ENCODE measurements at regions not wholly inside any gene's neighbourhood (a gene's known extent, or its start where the extent isn't known, plus 50 kb on each side); places are given as distances from the start of the nearest gene placed in this dataset.

DNA sequence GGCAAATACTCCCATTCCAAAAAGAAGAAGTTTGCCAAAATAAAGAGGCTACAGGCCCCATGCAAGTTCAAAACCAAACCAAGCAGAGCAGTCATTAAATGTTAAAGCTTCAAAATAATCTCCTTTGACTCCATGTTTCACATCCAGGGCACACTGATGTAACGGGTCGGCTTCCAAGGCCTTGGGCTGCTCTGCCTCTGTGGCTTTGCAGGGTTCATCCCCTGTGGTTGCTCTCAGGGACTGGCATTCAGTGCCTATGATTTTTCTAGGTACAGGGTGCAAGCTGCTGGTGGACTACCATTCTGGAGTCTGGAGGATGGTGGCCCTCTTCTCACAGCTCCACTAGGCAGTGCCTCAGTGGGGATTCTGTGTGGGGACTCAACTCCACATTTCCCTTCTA, 971.6 kb upstream of the MBL2 start:
- POLR2A ChIA-PET (ENCODE audit: unreplicated experiment): no interaction called here
- Histone ChIP-seq H4K20me1 (ENCODE audit: insufficient read depth) (no peaks in the 10 kb centered on the region), H3K4me2 (no peak overlapping the region), H3K79me2 (ENCODE audit: low read depth) (no peaks in the 10 kb centered on the region), H3K27ac (no peak overlapping the region), H2AFZ (no peak overlapping the region), H3K9me3 (ENCODE audit: insufficient read depth, low read depth) (no peaks in the 10 kb centered on the region), H3K27me3 (ENCODE audit: insufficient read depth, low read depth) (no peaks in the 10 kb centered on the region), H3K9me2 (ENCODE audit: insufficient read depth) (no peaks in the 10 kb centered on the region), H3F3A (ENCODE audit: insufficient read depth, low read depth) (no peaks in the 10 kb centered on the region), H3K4me3 (no peak overlapping the region), H3K36me3 (ENCODE audit: low read depth) (no peaks in the 10 kb centered on the region), H3K4me1 (replicated peaks; ENCODE audit: insufficient read depth) (no peaks in the 10 kb centered on the region)
- CTCF ChIA-PET: no interaction called here
- TF ChIP-seq EZH2 (IDR thresholded peaks at IDR 0.05; ENCODE audit: low read depth) (no peak), CTCF (conservative IDR thresholded peaks at IDR 0.05) (no peak)
- intact Hi-C loops (cut with micrococcal nuclease; ENCODE audit: unreplicated experiment): no loop called here
- BruUV-seq (replicated peaks): no TSS peak
- DNase-seq: no peak

- H3K4me3 ChIP-seq: no peak overlapping the region
- DNase-seq: no peak
- H4K20me1 ChIP-seq (ENCODE audit: insufficient read depth): no peaks in the 10 kb centered on the region
- H3F3A ChIP-seq (ENCODE audit: insufficient read depth, low read depth): no peaks in the 10 kb centered on the region
- H3K79me2 ChIP-seq (ENCODE audit: low read depth): no peaks in the 10 kb centered on the region
- no peak overlapping the region for H3K27ac ChIP-seq
- no peak overlapping the region for H3K4me2 ChIP-seq
- H3K4me1 ChIP-seq (replicated peaks; ENCODE audit: insufficient read depth): no peaks in the 10 kb centered on the region
- TF ChIP-seq CTCF (conservative IDR thresholded peaks at IDR 0.05): no peak
- TF ChIP-seq EZH2 (IDR thresholded peaks at IDR 0.05; ENCODE audit: low read depth): no peak
- BruUV-seq (replicated peaks): no TSS peak
- H2AFZ ChIP-seq: no peak overlapping the region
- intact Hi-C loops (cut with micrococcal nuclease; ENCODE audit: unreplicated experiment): no loop called here
- POLR2A ChIA-PET (ENCODE audit: unreplicated experiment): no interaction called here
- H3K27me3 ChIP-seq (ENCODE audit: insufficient read depth, low read depth): no peaks in the 10 kb centered on the region
- H3K9me3 ChIP-seq (ENCODE audit: insufficient read depth, low read depth): no peaks in the 10 kb centered on the region
- no peaks in the 10 kb centered on the region for H3K36me3 ChIP-seq (ENCODE audit: low read depth)
- CTCF ChIA-PET: no interaction called here
- 0 out of 2 replicates have a peak, but pooled peaks cover 3% of the 10 kb centered on the region for H3K9me2 ChIP-seq (ENCODE audit: insufficient read depth)
Measured at GRCh38 chr10:53737132-53737531, 964.5 kb upstream of the MBL2 start.

GRCh38 chr10:53726921-53727320, 954.3 kb upstream of the MBL2 start:
- H3K9me2 ChIP-seq (ENCODE audit: insufficient read depth): no peaks in the 10 kb centered on the region
- H4K20me1 ChIP-seq (ENCODE audit: insufficient read depth): no peaks in the 10 kb centered on the region
- no peak overlapping the region for H2AFZ ChIP-seq
- DNase-seq: no peak
- no peak overlapping the region for H3K4me2 ChIP-seq
- no peaks in the 10 kb centered on the region for H3K27me3 ChIP-seq (ENCODE audit: insufficient read depth, low read depth)
- H3K27ac ChIP-seq: no peak overlapping the region
- TF ChIP-seq CTCF (conservative IDR thresholded peaks at IDR 0.05) (no peak), EZH2 (IDR thresholded peaks at IDR 0.05; ENCODE audit: low read depth) (no peak)
- H3K79me2 ChIP-seq (ENCODE audit: low read depth): no peaks in the 10 kb centered on the region
- BruUV-seq (replicated peaks): no TSS peak
- H3K4me3 ChIP-seq: no peak overlapping the region
- POLR2A ChIA-PET (ENCODE audit: unreplicated experiment): no interaction called here
- intact Hi-C loops (cut with micrococcal nuclease; ENCODE audit: unreplicated experiment): no loop called here
- CTCF ChIA-PET: no interaction called here
- no peaks in the 10 kb centered on the region for H3F3A ChIP-seq (ENCODE audit: insufficient read depth, low read depth)
- H3K9me3 ChIP-seq (ENCODE audit: insufficient read depth, low read depth): no peaks in the 10 kb centered on the region
- H3K36me3 ChIP-seq (ENCODE audit: low read depth): no peaks in the 10 kb centered on the region
- H3K4me1 ChIP-seq (replicated peaks; ENCODE audit: insufficient read depth): no peaks in the 10 kb centered on the region
